GM21528 (cell line): ENCODE measurements at regions not wholly inside any gene's neighbourhood (a gene's known extent, or its start where the extent isn't known, plus 50 kb on each side); places are given as distances from the start of the nearest gene placed in this dataset.
A peak's percentile ranks its signal among the peaks of the same experiment; 100 is the strongest.
"Not testable (repeated sequence)": the region's sequence is repeated elsewhere in the genome, so short reads cannot be mapped to it uniquely, and the experiment has no call there.

Source experiments
- ATAC-seq: cut with Tn5 transposase; IDR thresholded peaks from one replicate; pipeline ENCODE4 v1.9.1; 2021; ENCODE audit warnings: mild to moderate bottlenecking, moderate library complexity; ENCODE audit not compliant: unreplicated experiment, low FRiP score

- ATAC-seq = no peak
Observed at GRCh38 chr5:164532235-164532900, 1026.9 kb downstream of the MAT2B start.

- ATAC-seq = not testable (repeated sequence)
Observed at GRCh38 chr5:164533426-164533825, 1028.0 kb downstream of the MAT2B start.

GRCh38 chr5:164540174-164540573, 1034.8 kb downstream of the MAT2B start:
- no peak for ATAC-seq

GRCh38 chr5:164545507-164545906, 1040.1 kb downstream of the MAT2B start:
- ATAC-seq = no peak

GRCh38 chr5:164553851-164554250, 1048.4 kb downstream of the MAT2B start:
- ATAC-seq = no peak

- no peak for ATAC-seq
Observed at GRCh38 chr5:164555809-164556208, 1050.4 kb downstream of the MAT2B start.

GRCh38 chr5:164560216-164560615, 1054.8 kb downstream of the MAT2B start:
- ATAC-seq = no peak

GRCh38 chr5:164561933-164562872, 1056.8 kb downstream of the MAT2B start:
- no peak for ATAC-seq

GRCh38 chr5:164563370-164563769, 1058.0 kb downstream of the MAT2B start:
- ATAC-seq = no peak

- ATAC-seq = no peak
Observed at GRCh38 chr5:164573397-164573796, 1068.0 kb downstream of the MAT2B start.

GRCh38 chr5:164577201-164577600, 1071.8 kb downstream of the MAT2B start:
- ATAC-seq = no peak

- ATAC-seq = no peak
Observed at GRCh38 chr5:164577742-164578141, 1072.3 kb downstream of the MAT2B start.

- ATAC-seq = no peak
Observed at GRCh38 chr5:164578401-164578800, 1073.0 kb downstream of the MAT2B start.

GRCh38 chr5:164578911-164579310, 1073.5 kb downstream of the MAT2B start:
- ATAC-seq = no peak

GRCh38 chr5:164580155-164580554, 1074.7 kb downstream of the MAT2B start:
- no peak for ATAC-seq

GRCh38 chr5:164581889-164582288, 1076.5 kb downstream of the MAT2B start:
- no peak for ATAC-seq

GRCh38 chr5:164593982-164594381, 1088.6 kb downstream of the MAT2B start:
- ATAC-seq = no peak

- ATAC-seq = peak; percentile 70
Observed at GRCh38 chr5:164597293-164597900, 1092.0 kb downstream of the MAT2B start.

- ATAC-seq = no peak
Observed at GRCh38 chr5:164600274-164600673, 1094.9 kb downstream of the MAT2B start.

GRCh38 chr5:164600929-164601535, 1095.6 kb downstream of the MAT2B start:
- no peak for ATAC-seq

GRCh38 chr5:164608507-164608906, 1103.1 kb downstream of the MAT2B start:
- no peak for ATAC-seq
